HEK293 (cell line): ENCODE measurements at regions not wholly inside any gene's neighbourhood (a gene's known extent, or its start where the extent isn't known, plus 50 kb on each side); places are given as distances from the start of the nearest gene placed in this dataset.

ENCODE experiments used
- CTCF ChIA-PET: fragments of 350-600 bp; formaldehyde crosslinking; extraction: SDS; loops from one replicate; lab custom pipeline; 2021; ENCODE audit warnings: antibody characterized with exemption; lab: Yijun Ruan, JAX
- POLR2A ChIA-PET: fragments of 300-600 bp; formaldehyde crosslinking; extraction: SDS; loops from one replicate; lab custom pipeline; 2020; ENCODE audit warnings: antibody characterized with exemption, inconsistent platforms; lab: Yijun Ruan, JAX
- H3K27ac ChIP-seq: fragments of 200-500 bp; sonication (Bioruptor generic); 2 replicates; pipeline ENCODE4 v1.5.1; 2014; ENCODE audit warnings: low read depth, low read length, control low read depth, inconsistent platforms; ENCODE audit errors: extremely low read depth
- H3K36me3 ChIP-seq, 2 experiments: fragments of 200-500 bp in 1 of 2; sonication (Bioruptor generic) in 1 of 2; 1 replicate in 1 of 2; 2 replicates in 1 of 2; pipeline ENCODE4 v1.5.1; 2014 to 2017; ENCODE audit warnings: inconsistent platforms in 2 of 2, low read length in 2 of 2; ENCODE audit not compliant: control insufficient read depth in 2 of 2, insufficient read depth in 1 of 2
- H3K4me1 ChIP-seq: fragments of 200-500 bp; sonication (Bioruptor generic); 2 replicates; pipeline ENCODE4 v1.5.1; 2014; ENCODE audit warnings: mild to moderate bottlenecking, low read length, inconsistent platforms; ENCODE audit not compliant: control insufficient read depth, insufficient read depth
- H3K4me3 ChIP-seq: 2 replicates; pipeline ENCODE4 v1.5.1; 2011; ENCODE audit warnings: low read depth, mild to moderate bottlenecking, control low read depth, low read length, moderate library complexity
- H3K9me3 ChIP-seq: fragments of 200-500 bp; sonication (Bioruptor generic); 2 replicates; pipeline ENCODE4 v1.5.1; 2014; ENCODE audit warnings: low read depth, low read length, inconsistent platforms; ENCODE audit not compliant: control insufficient read depth, insufficient read depth
- GFI1B ChIP-seq: fragments of 450-650 bp; formaldehyde crosslinking; IDR thresholded peaks from 2 replicates; pipeline ENCODE4 v1.5.1; 2016; ENCODE audit warnings: missing biosample characterization, missing genetic modification characterization
- GLI2 ChIP-seq: fragments of 450-650 bp; formaldehyde crosslinking; IDR thresholded peaks from 2 replicates; pipeline ENCODE4; 2017; ENCODE audit warnings: missing biosample characterization, missing genetic modification characterization, low read depth, borderline replicate concordance
- GLIS1 ChIP-seq: fragments of 450-650 bp; formaldehyde crosslinking; IDR thresholded peaks from 2 replicates; pipeline ENCODE4 v1.5.1; 2016; ENCODE audit warnings: missing biosample characterization, missing genetic modification characterization
- KLF1 ChIP-seq: fragments of 450-650 bp; formaldehyde crosslinking; IDR thresholded peaks from 2 replicates; pipeline ENCODE4 v1.5.1; 2016; ENCODE audit warnings: missing biosample characterization, missing genetic modification characterization
- RBAK ChIP-seq: fragments of 450-650 bp; formaldehyde crosslinking; IDR thresholded peaks from 2 replicates; pipeline ENCODE4 v1.5.1; 2016; ENCODE audit warnings: missing biosample characterization, missing genetic modification characterization
- SALL2 ChIP-seq: fragments of 450-650 bp; formaldehyde crosslinking; IDR thresholded peaks from 2 replicates; pipeline ENCODE4 v1.5.0; 2017; ENCODE audit warnings: missing biosample characterization, mild to moderate bottlenecking, missing genetic modification characterization, borderline replicate concordance
- SCRT1 ChIP-seq: fragments of 450-650 bp; formaldehyde crosslinking; IDR thresholded peaks from 2 replicates; pipeline ENCODE4 v1.5.1; 2016; ENCODE audit warnings: missing biosample characterization, missing genetic modification characterization, borderline replicate concordance
- SP2 ChIP-seq: fragments of 450-650 bp; formaldehyde crosslinking; IDR thresholded peaks from 2 replicates; pipeline ENCODE4 v1.5.1; 2016; ENCODE audit warnings: missing biosample characterization, missing genetic modification characterization
- ZBTB1 ChIP-seq: fragments of 450-650 bp; formaldehyde crosslinking; IDR thresholded peaks from 2 replicates; pipeline ENCODE4 v1.5.1; 2016; ENCODE audit warnings: missing biosample characterization, missing genetic modification characterization
- ZFP3 ChIP-seq: fragments of 450-650 bp; formaldehyde crosslinking; IDR thresholded peaks from 2 replicates; pipeline ENCODE4 v1.5.1; 2016; ENCODE audit warnings: low read depth, missing biosample characterization, missing genetic modification characterization
- ZIC2 ChIP-seq: fragments of 450-650 bp; formaldehyde crosslinking; IDR thresholded peaks from 2 replicates; pipeline ENCODE4 v1.5.1; 2016; ENCODE audit warnings: missing biosample characterization, missing genetic modification characterization
- ZNF132 ChIP-seq: fragments of 450-650 bp; formaldehyde crosslinking; IDR thresholded peaks from 2 replicates; pipeline ENCODE4 v1.5.1; 2017; ENCODE audit warnings: missing biosample characterization, missing genetic modification characterization, borderline replicate concordance
- ZNF16 ChIP-seq: fragments of 450-650 bp; formaldehyde crosslinking; IDR thresholded peaks from 2 replicates; pipeline ENCODE4 v1.5.1; 2016; ENCODE audit warnings: low read depth, missing biosample characterization, missing genetic modification characterization
- ZNF266 ChIP-seq: fragments of 450-650 bp; formaldehyde crosslinking; IDR thresholded peaks from 2 replicates; pipeline ENCODE4 v1.5.1; 2016; ENCODE audit warnings: missing biosample characterization, missing genetic modification characterization, low read depth
- ZNF302 ChIP-seq: fragments of 450-650 bp; formaldehyde crosslinking; IDR thresholded peaks from 2 replicates; pipeline ENCODE4 v1.5.1; 2016; ENCODE audit warnings: missing biosample characterization, missing genetic modification characterization, low read depth
- ZNF350 ChIP-seq: fragments of 450-650 bp; formaldehyde crosslinking; IDR thresholded peaks from 2 replicates; pipeline ENCODE4 v1.5.0; 2017; ENCODE audit warnings: missing biosample characterization, mild to moderate bottlenecking, missing genetic modification characterization
- ZNF354C ChIP-seq: fragments of 450-650 bp; formaldehyde crosslinking; IDR thresholded peaks from 2 replicates; pipeline ENCODE4 v1.5.1; 2016; ENCODE audit warnings: missing biosample characterization, missing genetic modification characterization, low read depth, borderline replicate concordance
- ZNF48 ChIP-seq: fragments of 450-650 bp; formaldehyde crosslinking; IDR thresholded peaks from 2 replicates; pipeline ENCODE4 v1.5.1; 2016; ENCODE audit warnings: missing biosample characterization, missing genetic modification characterization
- ZNF510 ChIP-seq: fragments of 450-650 bp; formaldehyde crosslinking; IDR thresholded peaks from 2 replicates; pipeline ENCODE4 v1.5.1; 2018; ENCODE audit warnings: mild to moderate bottlenecking, missing genetic modification characterization, missing biosample characterization; ENCODE audit not compliant: insufficient replicate concordance
- ZNF529 ChIP-seq: fragments of 450-650 bp; formaldehyde crosslinking; IDR thresholded peaks from 2 replicates; pipeline ENCODE4 v1.5.1; 2017; ENCODE audit warnings: missing genetic modification characterization, missing biosample characterization; ENCODE audit not compliant: insufficient replicate concordance
- ZNF571 ChIP-seq: fragments of 450-650 bp; formaldehyde crosslinking; IDR thresholded peaks from 2 replicates; pipeline ENCODE4 v1.5.0; 2017; ENCODE audit warnings: missing biosample characterization, missing genetic modification characterization
- ZNF768 ChIP-seq: fragments of 450-650 bp; formaldehyde crosslinking; IDR thresholded peaks from 2 replicates; pipeline ENCODE4 v1.5.1; 2018; ENCODE audit warnings: missing biosample characterization, mild to moderate bottlenecking, missing genetic modification characterization
- ZNF776 ChIP-seq: fragments of 450-650 bp; formaldehyde crosslinking; IDR thresholded peaks from 2 replicates; pipeline ENCODE4 v1.5.0; 2017; ENCODE audit warnings: missing biosample characterization, missing genetic modification characterization, borderline replicate concordance
- TF ChIP-seq, protein P1 (sequence below): fragments of 450-650 bp; formaldehyde crosslinking; IDR thresholded peaks from 2 replicates; pipeline ENCODE4 v1.5.1; 2016; ENCODE audit warnings: missing biosample characterization, missing genetic modification characterization, borderline replicate concordance
- TF ChIP-seq, protein P2 (sequence below): sonication (generic); formaldehyde crosslinking; IDR thresholded peaks from 2 replicates; pipeline ENCODE4 v1.8.1; 2022; ENCODE audit warnings: mild to moderate bottlenecking, moderate library complexity, missing genetic modification reagents
- TF ChIP-seq, protein P3 (sequence below): fragments of 450-650 bp; IDR thresholded peaks from 2 replicates; pipeline ENCODE4 v1.5.1; 2018; ENCODE audit warnings: missing biosample characterization, missing genetic modification characterization

DNA sequence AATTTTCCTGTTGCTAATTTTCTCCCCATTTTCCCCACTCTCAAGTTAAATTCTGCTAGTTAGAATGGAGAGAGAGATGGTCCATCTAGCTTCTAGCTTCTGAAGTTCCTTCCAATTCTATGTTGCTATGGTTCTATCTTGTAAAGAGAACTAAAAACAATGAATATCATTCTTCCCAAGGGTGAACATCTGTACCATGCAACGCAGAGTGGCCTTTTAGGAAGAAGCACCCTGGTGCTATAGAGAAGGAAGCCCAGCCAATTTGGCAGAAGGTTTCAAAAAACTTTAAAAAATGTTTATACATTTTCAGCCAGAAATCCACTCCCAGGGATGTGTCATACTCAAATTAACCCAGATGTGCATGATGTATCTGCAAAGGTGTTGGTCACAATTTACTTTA is 149.1 kb downstream of the SEMA6D start (continued):
- TF ChIP-seq ZNF529 (no peak), ZNF16 (tag by site-specific recombination) (no peak), ZNF132 (tag by site-specific recombination) (no peak), GFI1B (tag by site-specific recombination) (no peak), ZNF266 (tag by site-specific recombination) (no peak), SCRT1 (tag by site-specific recombination) (no peak)

DNA sequence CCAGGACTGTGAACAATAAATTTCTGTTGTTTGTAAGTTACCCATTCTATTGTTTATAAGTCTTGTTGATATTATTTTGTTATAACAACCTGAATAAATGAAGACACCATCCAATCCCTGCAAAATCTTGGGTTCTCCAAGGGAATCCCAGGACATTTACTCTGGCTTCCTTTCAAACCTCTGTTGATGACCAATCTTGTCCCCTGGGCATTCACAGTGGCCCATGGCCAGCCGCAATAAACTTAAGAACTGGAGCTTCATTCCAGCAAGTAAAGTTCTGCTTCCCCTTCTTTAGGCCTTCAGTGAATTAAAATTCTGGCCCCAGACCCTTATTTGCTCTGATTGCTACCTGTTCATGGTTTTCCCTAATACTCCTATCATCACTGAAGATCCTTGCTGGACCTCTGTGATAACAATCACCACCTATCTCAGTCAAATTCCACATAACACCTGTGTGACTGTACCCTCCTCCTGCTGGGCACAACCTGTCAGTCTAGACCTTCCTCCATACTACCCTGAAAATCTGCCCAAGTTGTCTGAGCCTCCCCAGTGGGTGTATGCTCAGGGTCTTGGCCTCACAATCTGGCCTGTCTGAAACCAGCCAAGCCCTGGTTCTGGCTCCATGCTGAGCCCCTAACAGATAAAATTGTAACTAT is 153.1 kb downstream of the SEMA6D start:
- Histone ChIP-seq H3K36me3 (no peaks in the 10 kb centered on the region), H3K9me3 (no peaks in the 10 kb centered on the region), H3K4me3 (no peak overlapping the region), H3K27ac (no peak overlapping the region), H3K4me1 (no peaks in the 10 kb centered on the region)
- POLR2A ChIA-PET = no interaction called here
- TF ChIP-seq ZNF510 (tag by site-specific recombination) = no peak
- TF ChIP-seq ZNF776 (tag by site-specific recombination) = no peak
- TF ChIP-seq RBAK (tag by site-specific recombination) = no peak
- TF ChIP-seq KLF1 (tag by site-specific recombination) = no peak
- TF ChIP-seq, protein P1, sequence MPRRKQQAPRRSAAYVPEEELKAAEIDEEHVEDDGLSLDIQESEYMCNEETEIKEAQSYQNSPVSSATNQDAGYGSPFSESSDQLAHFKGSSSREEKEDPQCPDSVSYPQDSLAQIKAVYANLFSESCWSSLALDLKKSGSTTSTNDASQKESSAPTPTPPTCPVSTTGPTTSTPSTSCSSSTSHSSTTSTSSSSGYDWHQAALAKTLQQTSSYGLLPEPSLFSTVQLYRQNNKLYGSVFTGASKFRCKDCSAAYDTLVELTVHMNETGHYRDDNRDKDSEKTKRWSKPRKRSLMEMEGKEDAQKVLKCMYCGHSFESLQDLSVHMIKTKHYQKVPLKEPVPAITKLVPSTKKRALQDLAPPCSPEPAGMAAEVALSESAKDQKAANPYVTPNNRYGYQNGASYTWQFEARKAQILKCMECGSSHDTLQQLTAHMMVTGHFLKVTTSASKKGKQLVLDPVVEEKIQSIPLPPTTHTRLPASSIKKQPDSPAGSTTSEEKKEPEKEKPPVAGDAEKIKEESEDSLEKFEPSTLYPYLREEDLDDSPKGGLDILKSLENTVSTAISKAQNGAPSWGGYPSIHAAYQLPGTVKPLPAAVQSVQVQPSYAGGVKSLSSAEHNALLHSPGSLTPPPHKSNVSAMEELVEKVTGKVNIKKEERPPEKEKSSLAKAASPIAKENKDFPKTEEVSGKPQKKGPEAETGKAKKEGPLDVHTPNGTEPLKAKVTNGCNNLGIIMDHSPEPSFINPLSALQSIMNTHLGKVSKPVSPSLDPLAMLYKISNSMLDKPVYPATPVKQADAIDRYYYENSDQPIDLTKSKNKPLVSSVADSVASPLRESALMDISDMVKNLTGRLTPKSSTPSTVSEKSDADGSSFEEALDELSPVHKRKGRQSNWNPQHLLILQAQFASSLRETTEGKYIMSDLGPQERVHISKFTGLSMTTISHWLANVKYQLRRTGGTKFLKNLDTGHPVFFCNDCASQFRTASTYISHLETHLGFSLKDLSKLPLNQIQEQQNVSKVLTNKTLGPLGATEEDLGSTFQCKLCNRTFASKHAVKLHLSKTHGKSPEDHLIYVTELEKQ (tag by site-specific recombination) = no peak
- TF ChIP-seq ZNF354C (tag by site-specific recombination) = no peak
- TF ChIP-seq ZNF571 (tag by site-specific recombination) = no peak
- CTCF ChIA-PET = interaction anchor here (0.6 kb wide), 1 partner anchor 376 kb away, joined by 3 read pairs; no protein-coding TSS in a partner anchor

DNA sequence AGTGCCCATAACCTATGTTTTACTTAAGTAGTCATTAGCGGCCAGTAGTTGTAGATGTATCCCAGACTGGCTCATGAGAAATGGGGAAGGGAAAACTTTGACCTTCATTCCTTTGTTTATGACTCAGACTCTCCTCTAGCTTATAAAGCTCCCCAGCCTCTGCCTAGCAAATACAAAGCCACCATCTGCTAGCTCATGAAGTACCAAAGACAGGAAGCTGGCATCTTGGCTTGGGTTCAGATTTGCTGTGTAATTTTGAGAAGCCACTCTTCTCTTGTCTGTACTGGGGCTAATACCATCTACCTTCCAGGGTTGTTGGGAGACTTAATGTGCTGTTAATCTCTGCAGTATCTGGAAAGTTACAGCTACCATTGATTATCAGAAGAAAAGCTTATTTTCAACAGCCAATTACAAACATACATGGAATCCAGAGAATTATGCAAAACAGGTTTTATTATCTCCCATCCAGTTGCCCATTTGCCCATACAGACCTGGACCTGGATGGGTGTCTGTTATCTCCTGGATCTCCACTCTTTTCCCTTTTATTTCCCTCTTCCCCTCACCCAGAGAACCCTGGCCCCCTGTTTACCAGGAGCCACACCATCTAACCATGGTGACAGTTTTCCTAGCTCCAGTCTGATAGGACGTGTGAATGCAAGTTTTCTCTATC is 153.8 kb downstream of the SEMA6D start:
- H3K4me1 ChIP-seq = no peaks in the 10 kb centered on the region
- H3K36me3 ChIP-seq = no peaks in the 10 kb centered on the region
- TF ChIP-seq ZFP3 (tag by site-specific recombination) = no peak
- no peak for TF ChIP-seq GLIS1
- TF ChIP-seq ZBTB1 (tag by site-specific recombination) = no peak
- TF ChIP-seq ZIC2 (tag by site-specific recombination) = no peak
- no peak for TF ChIP-seq GLI2 (tag by site-specific recombination)
- TF ChIP-seq, protein P2, sequence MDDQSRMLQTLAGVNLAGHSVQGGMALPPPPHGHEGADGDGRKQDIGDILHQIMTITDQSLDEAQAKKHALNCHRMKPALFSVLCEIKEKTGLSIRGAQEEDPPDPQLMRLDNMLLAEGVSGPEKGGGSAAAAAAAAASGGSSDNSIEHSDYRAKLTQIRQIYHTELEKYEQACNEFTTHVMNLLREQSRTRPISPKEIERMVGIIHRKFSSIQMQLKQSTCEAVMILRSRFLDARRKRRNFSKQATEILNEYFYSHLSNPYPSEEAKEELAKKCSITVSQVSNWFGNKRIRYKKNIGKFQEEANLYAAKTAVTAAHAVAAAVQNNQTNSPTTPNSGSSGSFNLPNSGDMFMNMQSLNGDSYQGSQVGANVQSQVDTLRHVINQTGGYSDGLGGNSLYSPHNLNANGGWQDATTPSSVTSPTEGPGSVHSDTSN (CRISPR knock-in tag) = no peak
- no peak for TF ChIP-seq ZNF350 (tag by site-specific recombination)
- TF ChIP-seq SALL2 (tag by site-specific recombination) = no peak
- no peak for TF ChIP-seq ZNF571 (tag by site-specific recombination)
- TF ChIP-seq ZNF48 (tag by site-specific recombination) = no peak
- no peak for TF ChIP-seq ZNF302 (tag by site-specific recombination)
- TF ChIP-seq, protein P3, sequence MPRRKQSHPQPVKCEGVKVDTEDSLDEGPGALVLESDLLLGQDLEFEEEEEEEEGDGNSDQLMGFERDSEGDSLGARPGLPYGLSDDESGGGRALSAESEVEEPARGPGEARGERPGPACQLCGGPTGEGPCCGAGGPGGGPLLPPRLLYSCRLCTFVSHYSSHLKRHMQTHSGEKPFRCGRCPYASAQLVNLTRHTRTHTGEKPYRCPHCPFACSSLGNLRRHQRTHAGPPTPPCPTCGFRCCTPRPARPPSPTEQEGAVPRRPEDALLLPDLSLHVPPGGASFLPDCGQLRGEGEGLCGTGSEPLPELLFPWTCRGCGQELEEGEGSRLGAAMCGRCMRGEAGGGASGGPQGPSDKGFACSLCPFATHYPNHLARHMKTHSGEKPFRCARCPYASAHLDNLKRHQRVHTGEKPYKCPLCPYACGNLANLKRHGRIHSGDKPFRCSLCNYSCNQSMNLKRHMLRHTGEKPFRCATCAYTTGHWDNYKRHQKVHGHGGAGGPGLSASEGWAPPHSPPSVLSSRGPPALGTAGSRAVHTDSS = no peak
- TF ChIP-seq SP2 (tag by site-specific recombination) = no peak
- TF ChIP-seq ZNF768 (tag by site-specific recombination) = no peak
- TF ChIP-seq, all 188 proteins: peak for 0
- CTCF ChIA-PET = interaction anchor here (0.7 kb wide), 1 partner anchor 16 kb away, joined by 4 read pairs; no protein-coding TSS in a partner anchor
- POLR2A ChIA-PET = no interaction called here
- Histone ChIP-seq H3K9me3 (no peaks in the 10 kb centered on the region), H3K27ac (no peak overlapping the region), H3K4me3 (no peak overlapping the region)
